AG09319 (cell line): ENCODE measurements at regions not wholly inside any gene's neighbourhood (a gene's known extent, or its start where the extent isn't known, plus 50 kb on each side); places are given as distances from the start of the nearest gene placed in this dataset.

ENCODE experiments used
- DNase-seq: peaks from one replicate; pipeline ENCODE4 v3.0.0-alpha.2; 2010; ENCODE audit warnings: low read depth; ENCODE audit errors: extremely low read depth
- CTCF ChIP-seq: IDR thresholded peaks from 2 replicates; pipeline ENCODE4 v1.5.1; 2011; ENCODE audit warnings: low read depth, mild to moderate bottlenecking, inconsistent platforms, low read length, moderate library complexity

GRCh38 chr3:99023590-99024192 is 122.2 kb upstream of the DCBLD2 start:
- TF ChIP-seq CTCF: peak; percentile 68
- peak; percentile 12 for DNase-seq

- DNase-seq: no peak
- TF ChIP-seq CTCF: no peak
Observed at GRCh38 chr3:99021466-99021865, 120.0 kb upstream of the DCBLD2 start.

DNA sequence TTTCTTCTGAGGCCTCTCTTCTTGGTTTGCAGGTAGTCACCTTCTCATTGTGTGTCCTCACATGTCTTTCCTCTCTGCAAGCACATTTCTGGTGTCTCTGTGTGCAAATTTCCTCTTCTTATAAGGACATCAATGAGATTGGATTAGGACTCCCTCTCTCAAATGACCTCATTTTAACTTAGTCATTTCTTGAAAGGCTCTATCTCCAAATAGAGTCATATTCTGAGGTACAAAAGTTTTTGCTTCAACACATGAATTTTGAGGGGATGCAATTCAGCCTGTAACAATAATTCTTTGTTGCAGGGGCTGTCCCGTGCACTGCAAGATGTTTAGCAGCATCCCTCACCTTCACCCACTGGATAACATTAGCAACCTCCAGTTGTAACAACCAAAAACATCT is 115.0 kb upstream of the DCBLD2 start:
- no peak for DNase-seq
- TF ChIP-seq CTCF: no peak

DNA sequence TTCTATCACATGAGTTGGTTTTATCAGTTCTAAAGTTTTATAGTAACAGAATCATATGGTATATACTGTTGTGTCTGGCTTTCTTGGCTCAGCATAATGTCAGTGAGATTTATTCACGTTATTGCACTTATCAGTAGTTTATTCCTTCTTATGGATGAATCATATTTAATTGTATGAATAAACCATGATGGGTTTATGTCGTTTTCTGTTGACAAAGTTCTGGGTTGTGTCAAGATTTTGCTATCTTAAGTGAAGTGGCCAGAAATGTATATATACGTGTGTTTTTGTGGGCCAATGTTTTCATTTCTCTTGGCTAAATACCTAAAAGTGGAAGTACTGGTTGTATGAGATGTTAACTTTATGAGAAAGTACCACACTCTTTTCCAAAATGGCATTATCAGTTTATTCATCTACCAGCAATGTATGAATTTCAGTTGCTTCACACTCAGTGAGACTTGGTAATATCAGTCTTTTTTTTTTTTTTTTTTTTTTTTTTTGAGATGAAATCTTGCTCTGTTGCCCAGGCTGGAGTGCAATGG is 112.4 kb upstream of the DCBLD2 start:
- no peak for TF ChIP-seq CTCF
- DNase-seq: no peak

GRCh38 chr3:99013077-99013476 is 111.6 kb upstream of the DCBLD2 start:
- TF ChIP-seq CTCF: no peak
- no peak for DNase-seq

DNA sequence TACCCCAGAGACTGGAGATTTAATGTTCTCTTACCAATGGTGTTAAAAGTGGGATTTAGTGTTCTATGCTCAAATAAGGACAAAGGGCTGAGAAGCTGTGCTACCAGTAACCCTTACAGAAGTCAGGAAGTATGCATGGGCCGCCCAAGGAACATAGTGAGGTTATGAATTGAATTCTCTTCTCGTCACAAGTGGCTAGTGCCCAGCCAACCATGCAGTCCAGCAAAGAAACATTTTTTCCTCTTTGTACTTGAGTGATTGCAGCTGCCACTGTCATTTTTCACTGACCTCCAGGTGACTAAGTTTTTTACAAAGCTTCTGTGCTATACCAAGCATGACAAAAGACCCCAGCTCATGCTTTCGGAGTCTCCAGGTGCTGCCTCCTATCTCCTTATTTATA is 110.6 kb upstream of the DCBLD2 start:
- no peak for DNase-seq
- TF ChIP-seq CTCF: no peak

GRCh38 chr3:99009851-99010250 is 108.4 kb upstream of the DCBLD2 start:
- no peak for DNase-seq
- no peak for TF ChIP-seq CTCF
